MM.1S (cell line): ENCODE measurements at regions not wholly inside any gene's neighbourhood (a gene's known extent, or its start where the extent isn't known, plus 50 kb on each side); places are given as distances from the start of the nearest gene placed in this dataset.

Experiments used
- DNase-seq: peaks from one replicate; pipeline ENCODE4 v3.0.0-alpha.2; 2015
- H2AFZ ChIP-seq: fragments of 300-600 bp; sonication (generic); 2 replicates; pipeline ENCODE4 v1.6.0; 2016; ENCODE audit warnings: antibody characterized with exemption, low read length
- H3F3A ChIP-seq: fragments of 300-600 bp; sonication (generic); 2 replicates; pipeline ENCODE4 v1.6.1; 2016; ENCODE audit warnings: mild to moderate bottlenecking, antibody characterized with exemption, low read length, moderate library complexity, mixed read lengths; ENCODE audit not compliant: insufficient read depth
- H3K27ac ChIP-seq: fragments of 300-600 bp; sonication (generic); 2 replicates; pipeline ENCODE4 v1.5.1; 2016; ENCODE audit warnings: mild to moderate bottlenecking, low read length
- H3K27me3 ChIP-seq: fragments of 300-600 bp; sonication (generic); replicated peaks from 2 replicates; pipeline ENCODE4 v1.6.0; 2016; ENCODE audit warnings: low read length; ENCODE audit not compliant: insufficient read depth
- H3K36me3 ChIP-seq: fragments of 300-600 bp; sonication (generic); replicated peaks from 2 replicates; pipeline ENCODE4 v1.6.1; 2016; ENCODE audit warnings: mild to moderate bottlenecking, low read length, mixed read lengths; ENCODE audit not compliant: insufficient read depth
- H3K4me1 ChIP-seq: fragments of 300-600 bp; sonication (generic); 2 replicates; pipeline ENCODE4 v1.6.1; 2016; ENCODE audit warnings: low read length, mixed read lengths
- H3K4me2 ChIP-seq: fragments of 300-600 bp; sonication (generic); 2 replicates; pipeline ENCODE4 v1.6.0; 2016; ENCODE audit warnings: low read depth, low read length
- H3K4me3 ChIP-seq: fragments of 300-600 bp; sonication (generic); 2 replicates; pipeline ENCODE4 v1.5.1; 2016; ENCODE audit warnings: low read length, mixed read lengths
- H3K79me2 ChIP-seq: fragments of 300-600 bp; sonication (generic); 2 replicates; pipeline ENCODE4 v1.6.1; 2016; ENCODE audit warnings: mixed run types, low read length, mixed read lengths
- H3K9ac ChIP-seq: fragments of 300-600 bp; sonication (generic); 2 replicates; pipeline ENCODE4 v1.6.1; 2016; ENCODE audit warnings: low read length, mixed read lengths
- H3K9me2 ChIP-seq: fragments of 300-600 bp; sonication (generic); replicated peaks from 2 replicates; pipeline ENCODE4 v1.6.1; 2016; ENCODE audit warnings: mild to moderate bottlenecking, low read length, mixed read lengths; ENCODE audit not compliant: insufficient read depth
- H3K9me3 ChIP-seq: fragments of 300-600 bp; sonication (generic); replicated peaks from 2 replicates; pipeline ENCODE4 v1.6.1; 2016; ENCODE audit warnings: mild to moderate bottlenecking, low read length, mixed read lengths; ENCODE audit not compliant: insufficient read depth
- H4K20me1 ChIP-seq: fragments of 300-600 bp; sonication (generic); 2 replicates; pipeline ENCODE4 v1.6.1; 2016; ENCODE audit warnings: mild to moderate bottlenecking, low read length, moderate library complexity, mixed read lengths; ENCODE audit not compliant: insufficient read depth
- CTCF ChIP-seq: fragments of 300-600 bp; sonication (generic); IDR thresholded peaks from 2 replicates; pipeline ENCODE4 v1.5.1; 2016; ENCODE audit warnings: antibody characterized with exemption, low read length, mixed read lengths
- EZH2 ChIP-seq: fragments of 300-600 bp; sonication (generic); optimal IDR thresholded peaks from 2 replicates; pipeline ENCODE3; 2017; ENCODE audit warnings: low read depth, mild to moderate bottlenecking, antibody characterized with exemption, low read length, mixed read lengths
- EZH2phosphoT487 ChIP-seq: fragments of 300-600 bp; sonication (generic); IDR thresholded peaks from 2 replicates; pipeline ENCODE4 v1.6.1; 2018; ENCODE audit warnings: antibody characterized with exemption, low read length

GRCh38 chr10:71005337-71006305, 117.3 kb upstream of the PCBD1 start:
- Histone ChIP-seq H3F3A (no peaks in the 10 kb centered on the region), H3K9me3 (no peaks in the 10 kb centered on the region), H3K79me2 (no peaks in the 10 kb centered on the region), H4K20me1 (no peaks in the 10 kb centered on the region), H2AFZ (no peak overlapping the region), H3K4me2 (no peak overlapping the region), H3K27me3 (peaks cover 16% of the 10 kb centered on the region; the same call in 1 of the 2 replicates), H3K9ac (no peak overlapping the region), H3K36me3 (no peaks in the 10 kb centered on the region), H3K9me2 (no peaks in the 10 kb centered on the region), H3K4me1 (no peaks in the 10 kb centered on the region), H3K27ac (no peak overlapping the region), H3K4me3 (no peak overlapping the region)
- no peak for DNase-seq
- no peak for TF ChIP-seq CTCF
- TF ChIP-seq EZH2phosphoT487 = no peak
- no peak for TF ChIP-seq EZH2

- Histone ChIP-seq H3K9ac (no peak overlapping the region), H3K9me2 (no peaks in the 10 kb centered on the region), H3K36me3 (no peaks in the 10 kb centered on the region), H3F3A (no peaks in the 10 kb centered on the region), H3K4me1 (no peaks in the 10 kb centered on the region), H3K4me3 (no peak overlapping the region), H3K27ac (no peak overlapping the region), H4K20me1 (no peaks in the 10 kb centered on the region), H3K9me3 (no peaks in the 10 kb centered on the region), H3K4me2 (no peak overlapping the region), H2AFZ (no peak overlapping the region), H3K27me3 (peaks cover 16% of the 10 kb centered on the region; the same call in 1 of the 2 replicates), H3K79me2 (no peaks in the 10 kb centered on the region)
- no peak for DNase-seq
- TF ChIP-seq EZH2phosphoT487 (no peak), CTCF (no peak), EZH2 (no peak)
Observed at GRCh38 chr10:71006506-71006905, 118.1 kb upstream of the PCBD1 start.

GRCh38 chr10:71007516-71007915, 119.2 kb upstream of the PCBD1 start:
- Histone ChIP-seq H3K9ac (no peak overlapping the region), H3K79me2 (no peaks in the 10 kb centered on the region), H3K4me3 (no peak overlapping the region), H3K27ac (no peak overlapping the region), H3K27me3 (peaks cover 9% of the 10 kb centered on the region; the same call in 1 of the 2 replicates), H3K4me2 (no peak overlapping the region), H3K4me1 (no peaks in the 10 kb centered on the region), H3K36me3 (no peaks in the 10 kb centered on the region), H3K9me2 (no peaks in the 10 kb centered on the region), H4K20me1 (no peaks in the 10 kb centered on the region), H3F3A (no peaks in the 10 kb centered on the region), H3K9me3 (no peaks in the 10 kb centered on the region), H2AFZ (no peak overlapping the region)
- no peak for TF ChIP-seq CTCF
- no peak for TF ChIP-seq EZH2phosphoT487
- TF ChIP-seq EZH2 = no peak
- DNase-seq = no peak
